Neural cell (in vitro differentiated cells): ENCODE measurements at regions not wholly inside any gene's neighbourhood (a gene's known extent, or its start where the extent isn't known, plus 50 kb on each side); places are given as distances from the start of the nearest gene placed in this dataset.

Experiments
- H2AFZ ChIP-seq: fragments of 200-600, 300-800 bp; sonication (generic), shearing (Covaris generic); 2 replicates; pipeline ENCODE4 v1.6.0; 2014; ENCODE audit warnings: low read depth, mild to moderate bottlenecking, antibody characterized with exemption, low read length, moderate library complexity
- H3F3A ChIP-seq: fragments of 200-600 bp; shearing (Covaris generic); 2 replicates; pipeline ENCODE4 v1.6.1; 2016; ENCODE audit warnings: mild to moderate bottlenecking, moderate library complexity, mixed read lengths, antibody characterized with exemption, low read length; ENCODE audit not compliant: insufficient read depth, poor library complexity, severe bottlenecking
- H3K27ac ChIP-seq: fragments of 200-600, 300-800 bp; sonication (generic), shearing (Covaris generic); 2 replicates; pipeline ENCODE4 v1.5.1; 2014; ENCODE audit warnings: mild to moderate bottlenecking, low read length, moderate library complexity
- H3K27me3 ChIP-seq: fragments of 300-800, 200-600 bp; sonication (generic), shearing (Covaris generic); 2 replicates; pipeline ENCODE4 v1.6.0; 2014; ENCODE audit warnings: mild to moderate bottlenecking, low read depth, low read length, moderate library complexity; ENCODE audit not compliant: insufficient read depth
- H3K36me3 ChIP-seq: fragments of 300-800, 200-600 bp; sonication (generic), shearing (Covaris generic); 2 replicates; pipeline ENCODE4 v1.5.1; 2014; ENCODE audit warnings: mild to moderate bottlenecking, antibody characterized with exemption, low read length, moderate library complexity; ENCODE audit not compliant: insufficient read depth
- H3K4me2 ChIP-seq: fragments of 300-800, 200-600 bp; sonication (generic), shearing (Covaris generic); 2 replicates; pipeline ENCODE4 v1.6.0; 2014; ENCODE audit warnings: mild to moderate bottlenecking, low read length
- H3K4me3 ChIP-seq: fragments of 300-800, 200-600 bp; sonication (generic), shearing (Covaris generic); 2 replicates; pipeline ENCODE4 v1.5.1; 2014; ENCODE audit warnings: mild to moderate bottlenecking, low read length, moderate library complexity
- H3K79me2 ChIP-seq: fragments of 200-600 bp; shearing (Covaris generic); replicated peaks from 2 replicates; pipeline ENCODE4 v1.6.0; 2014; ENCODE audit warnings: mild to moderate bottlenecking, low read length, moderate library complexity; ENCODE audit not compliant: insufficient read depth
- H3K9ac ChIP-seq: fragments of 300-800, 200-600 bp; sonication (generic), shearing (Covaris generic); 2 replicates; pipeline ENCODE4 v1.6.1; 2016; ENCODE audit warnings: mild to moderate bottlenecking, low read length, mixed read lengths
- H3K9me2 ChIP-seq: fragments of 200-600 bp; shearing (Covaris generic); 2 replicates; pipeline ENCODE4 v1.6.1; 2016; ENCODE audit warnings: mild to moderate bottlenecking, low read length, mixed read lengths; ENCODE audit not compliant: insufficient read depth
- H3K9me3 ChIP-seq: fragments of 200-600, 300-800 bp; sonication (generic), shearing (Covaris generic); 2 replicates; pipeline ENCODE4 v1.6.1; 2016; ENCODE audit warnings: mild to moderate bottlenecking, mixed run types, low read length, moderate library complexity, mixed read lengths
- H4K20me1 ChIP-seq: fragments of 200-600 bp; shearing (Covaris generic); 2 replicates; pipeline ENCODE4 v1.6.1; 2016; ENCODE audit warnings: mild to moderate bottlenecking, mixed run types; ENCODE audit not compliant: insufficient read depth
- CTCF ChIP-seq: fragments of 450-650 bp; IDR thresholded peaks from 2 replicates; pipeline ENCODE4 v1.5.1; 2014; ENCODE audit warnings: antibody characterized with exemption, mild to moderate bottlenecking, moderate library complexity; ENCODE audit not compliant: poor library complexity, severe bottlenecking
- EP300 ChIP-seq: fragments of 450-650 bp; conservative IDR thresholded peaks from 2 replicates; pipeline ENCODE4 v1.6.1; 2014; ENCODE audit warnings: antibody characterized with exemption, mild to moderate bottlenecking, moderate library complexity; ENCODE audit not compliant: poor library complexity, severe bottlenecking
- MXI1 ChIP-seq: fragments of 450-650 bp; conservative IDR thresholded peaks from 2 replicates; pipeline ENCODE4 v1.6.1; 2014; ENCODE audit warnings: antibody characterized with exemption, mild to moderate bottlenecking; ENCODE audit not compliant: poor library complexity, severe bottlenecking
- POLR2AphosphoS5 ChIP-seq: IDR thresholded peaks from 2 replicates; pipeline ENCODE4 v1.6.1; 2012
- RAD21 ChIP-seq: fragments of 450-650 bp; conservative IDR thresholded peaks from 2 replicates; pipeline ENCODE4 v1.6.1; 2014; ENCODE audit warnings: antibody characterized with exemption, mild to moderate bottlenecking, moderate library complexity
- REST ChIP-seq: IDR thresholded peaks from 2 replicates; pipeline ENCODE4 v1.6.1; 2012; ENCODE audit warnings: borderline replicate concordance
- SMC3 ChIP-seq: fragments of 450-650 bp; conservative IDR thresholded peaks from 2 replicates; pipeline ENCODE4 v1.6.1; 2014; ENCODE audit warnings: antibody characterized with exemption, mild to moderate bottlenecking, moderate library complexity; ENCODE audit not compliant: poor library complexity
- TAF1 ChIP-seq: IDR thresholded peaks from 2 replicates; pipeline ENCODE4 v1.6.1; 2012; ENCODE audit warnings: low read depth

GRCh38 chr18:34380326-34380725 lies 155.6 kb upstream of the NOL4 start:
- no peak for TF ChIP-seq MXI1
- no peak overlapping the region for H3K4me3 ChIP-seq
- no peaks in the 10 kb centered on the region for H3K79me2 ChIP-seq
- no peak overlapping the region for H2AFZ ChIP-seq
- no peaks in the 10 kb centered on the region for H3K36me3 ChIP-seq
- H4K20me1 ChIP-seq: no peaks in the 10 kb centered on the region
- no peak overlapping the region for H3K4me2 ChIP-seq
- no peaks in the 10 kb centered on the region for H3K27me3 ChIP-seq
- H3K9ac ChIP-seq: no peak overlapping the region
- H3F3A ChIP-seq: no peaks in the 10 kb centered on the region
- H3K27ac ChIP-seq: no peak overlapping the region
- H3K9me3 ChIP-seq: no peaks in the 10 kb centered on the region
- H3K9me2 ChIP-seq: no peaks in the 10 kb centered on the region

GRCh38 chr18:34385311-34385710 lies 160.6 kb upstream of the NOL4 start:
- H3K9me2 ChIP-seq: no peaks in the 10 kb centered on the region
- H3K27ac ChIP-seq: no peak overlapping the region
- H4K20me1 ChIP-seq: no peaks in the 10 kb centered on the region
- no peak for TF ChIP-seq EP300
- no peak for TF ChIP-seq MXI1
- TF ChIP-seq REST: no peak
- no peak for TF ChIP-seq POLR2AphosphoS5
- TF ChIP-seq RAD21: no peak
- TF ChIP-seq CTCF: no peak
- TF ChIP-seq TAF1: no peak
- TF ChIP-seq SMC3: no peak
- no peaks in the 10 kb centered on the region for H3K79me2 ChIP-seq
- H3K27me3 ChIP-seq: no peaks in the 10 kb centered on the region
- no peak overlapping the region for H3K4me3 ChIP-seq
- no peaks in the 10 kb centered on the region for H3K36me3 ChIP-seq
- no peak overlapping the region for H3K4me2 ChIP-seq
- H3F3A ChIP-seq: no peaks in the 10 kb centered on the region
- no peak overlapping the region for H3K9ac ChIP-seq
- no peak overlapping the region for H2AFZ ChIP-seq
- no peaks in the 10 kb centered on the region for H3K9me3 ChIP-seq

GRCh38 chr18:34386803-34387202 lies 162.1 kb upstream of the NOL4 start:
- H3K36me3 ChIP-seq: no peaks in the 10 kb centered on the region
- no peaks in the 10 kb centered on the region for H4K20me1 ChIP-seq
- H3K9me2 ChIP-seq: no peaks in the 10 kb centered on the region
- TF ChIP-seq REST (no peak), POLR2AphosphoS5 (no peak), RAD21 (no peak), MXI1 (no peak)
- H3K4me3 ChIP-seq: no peak overlapping the region
- H3K27ac ChIP-seq: no peak overlapping the region
- H3K4me2 ChIP-seq: no peak overlapping the region
- H3F3A ChIP-seq: no peaks in the 10 kb centered on the region
- H3K9ac ChIP-seq: no peak overlapping the region
- H3K9me3 ChIP-seq: no peaks in the 10 kb centered on the region
- H3K27me3 ChIP-seq: no peaks in the 10 kb centered on the region
- no peaks in the 10 kb centered on the region for H3K79me2 ChIP-seq
- H2AFZ ChIP-seq: no peak overlapping the region
